Nucleus accumbens (tissue), 56 donors: ENCODE measurements at regions not wholly inside any gene's neighbourhood (a gene's known extent, or its start where the extent isn't known, plus 50 kb on each side); places are given as distances from the start of the nearest gene placed in this dataset.
"Not testable (repeated sequence)": the region's sequence is repeated elsewhere in the genome, so short reads cannot be mapped to it uniquely, and the experiment has no call there.

Source experiments
- DNase-seq, 56 donors: peaks; one replicate each; lab custom pipeline; 2025; lab: John Stamatoyannopoulos, UW

DNA sequence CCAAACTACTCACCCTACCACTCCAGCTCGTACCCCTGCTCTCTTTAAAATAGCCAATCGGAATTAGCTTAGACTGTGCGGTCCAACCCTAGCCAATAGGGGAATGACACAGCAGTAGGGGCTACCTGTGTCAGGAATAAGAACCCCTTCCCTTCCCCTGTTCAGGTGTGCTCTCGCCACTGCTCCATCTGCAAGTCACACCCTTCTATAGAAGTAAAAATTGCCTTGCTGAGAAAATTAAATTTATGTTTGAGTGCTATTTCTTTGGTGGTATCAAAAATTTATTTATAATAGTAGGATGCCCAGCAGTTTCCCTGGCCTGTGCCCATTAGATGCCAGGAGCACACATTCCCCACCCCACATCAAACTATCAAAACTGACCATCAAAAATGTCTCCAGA, 304.7 kb upstream of the CDYL start:
- not testable (repeated sequence) for DNase-seq

DNA sequence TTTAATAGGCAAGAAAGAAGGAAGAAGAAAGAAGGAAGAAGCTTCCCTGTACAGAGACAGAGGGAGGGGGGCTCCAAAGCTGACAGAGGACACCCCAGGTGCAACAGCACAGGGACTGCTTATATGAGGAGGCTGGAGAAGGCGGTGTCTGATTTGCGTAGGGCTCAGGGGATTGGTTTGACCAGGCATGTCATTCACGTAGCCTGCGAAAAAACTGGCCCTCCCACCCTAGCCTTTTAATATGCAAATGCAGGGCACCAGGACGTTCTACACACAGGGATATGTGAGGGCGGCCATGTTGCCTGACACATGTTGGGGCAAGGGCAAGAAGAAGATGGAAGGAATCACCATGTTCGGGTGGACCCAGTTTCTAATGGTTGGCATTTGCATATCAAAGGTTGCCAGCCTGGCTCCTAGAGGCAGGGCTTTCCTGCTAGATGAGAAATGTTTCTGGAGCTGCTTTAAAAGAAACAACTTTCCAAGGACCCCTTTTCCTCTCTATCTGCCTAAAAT, 305.4 kb upstream of the CDYL start:
- no peak for DNase-seq

DNA sequence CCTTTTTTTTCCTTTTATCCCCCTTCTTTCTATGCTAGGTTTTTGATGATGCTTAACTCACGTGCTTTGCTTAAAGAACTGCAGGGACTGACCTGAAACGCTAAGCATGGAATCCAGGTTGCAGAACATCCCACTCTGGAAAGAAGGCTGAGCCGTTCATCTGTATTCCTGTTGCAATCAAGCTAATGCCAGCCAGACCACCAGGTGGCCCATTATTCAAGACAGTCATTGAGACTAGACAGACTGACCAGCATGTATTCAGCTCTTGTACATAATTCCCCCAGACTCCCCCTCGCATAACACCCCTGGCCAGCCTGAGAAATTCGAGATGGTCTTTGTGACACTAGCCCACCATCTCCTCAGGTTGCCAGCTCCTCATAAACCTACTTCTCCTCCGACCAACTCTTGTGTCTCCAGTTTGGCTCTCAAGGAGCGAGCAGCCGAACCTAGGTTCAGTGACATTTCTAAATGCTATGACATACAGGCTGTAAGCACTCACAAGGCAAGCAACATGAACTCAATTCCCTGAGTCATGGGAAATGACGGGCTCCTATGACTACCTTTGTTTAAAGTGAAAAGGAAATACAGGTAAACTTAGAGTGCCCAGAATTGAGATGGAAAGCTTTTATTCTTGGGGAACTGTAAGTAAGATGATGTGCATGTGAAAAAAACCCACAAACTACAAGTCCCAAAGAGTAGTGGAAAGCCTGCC, 309.3 kb upstream of the CDYL start:
- peak in 1 of 56 donors; percentile 14 for DNase-seq

DNA sequence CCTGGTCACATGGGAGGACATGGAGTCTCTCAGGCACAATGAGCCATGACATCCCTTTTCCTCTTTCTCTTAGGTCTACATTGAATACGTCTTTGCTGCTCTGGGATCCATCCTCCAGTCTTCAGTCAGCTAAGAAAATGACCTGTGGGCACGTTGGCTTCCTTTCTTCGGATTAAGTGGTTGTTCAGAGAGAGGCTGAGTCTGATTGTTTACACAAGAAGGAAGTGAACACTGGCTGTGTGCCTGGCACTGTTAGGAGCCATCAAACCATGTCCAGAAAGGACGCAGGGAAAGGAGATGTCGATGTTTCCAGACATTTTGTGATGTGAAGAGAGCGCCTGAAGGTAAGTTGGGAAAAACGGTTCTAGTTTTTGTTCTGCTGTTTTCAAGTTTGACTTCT, 309.9 kb upstream of the CDYL start:
- DNase-seq, result peak in 1 of 56 donors; percentile 3

DNA sequence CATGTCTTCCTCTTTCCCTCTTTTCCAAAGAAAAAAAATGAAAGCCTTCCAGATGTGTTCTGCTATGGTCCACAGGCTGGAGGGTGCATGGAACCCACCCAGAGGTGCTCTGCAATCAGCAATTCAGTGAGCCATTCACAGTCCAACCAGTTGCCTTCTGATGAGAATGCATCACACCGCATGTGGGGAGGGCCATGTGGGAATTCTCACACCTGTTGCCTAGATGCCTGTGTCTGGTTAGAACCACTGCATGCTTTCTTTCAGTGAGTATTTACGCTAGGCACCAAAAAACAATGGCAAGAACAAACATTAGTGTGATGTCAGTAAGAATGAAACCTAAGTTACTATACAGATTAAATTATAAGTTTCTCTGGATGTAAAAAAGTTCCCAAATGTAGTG, 311.6 kb upstream of the CDYL start:
- DNase-seq, result no peak

DNA sequence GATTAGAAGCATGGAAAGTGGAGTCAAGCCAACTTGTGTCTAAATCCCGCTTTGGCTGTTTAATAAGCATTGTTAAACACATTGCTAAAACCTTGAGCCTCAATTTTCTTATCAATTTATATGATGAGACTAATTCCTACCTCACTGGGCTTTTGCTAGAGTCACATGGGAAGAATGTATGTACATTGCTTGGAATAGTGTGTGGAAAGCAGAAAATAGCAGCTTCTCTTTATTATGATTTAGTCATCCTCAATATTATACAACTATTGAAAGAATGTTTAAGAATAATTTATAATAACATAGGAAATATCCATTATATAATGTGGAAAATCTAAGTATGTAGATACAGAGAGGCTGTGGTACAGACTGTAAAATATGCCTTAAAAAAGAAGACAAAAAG, 313.0 kb upstream of the CDYL start:
- no peak for DNase-seq

DNA sequence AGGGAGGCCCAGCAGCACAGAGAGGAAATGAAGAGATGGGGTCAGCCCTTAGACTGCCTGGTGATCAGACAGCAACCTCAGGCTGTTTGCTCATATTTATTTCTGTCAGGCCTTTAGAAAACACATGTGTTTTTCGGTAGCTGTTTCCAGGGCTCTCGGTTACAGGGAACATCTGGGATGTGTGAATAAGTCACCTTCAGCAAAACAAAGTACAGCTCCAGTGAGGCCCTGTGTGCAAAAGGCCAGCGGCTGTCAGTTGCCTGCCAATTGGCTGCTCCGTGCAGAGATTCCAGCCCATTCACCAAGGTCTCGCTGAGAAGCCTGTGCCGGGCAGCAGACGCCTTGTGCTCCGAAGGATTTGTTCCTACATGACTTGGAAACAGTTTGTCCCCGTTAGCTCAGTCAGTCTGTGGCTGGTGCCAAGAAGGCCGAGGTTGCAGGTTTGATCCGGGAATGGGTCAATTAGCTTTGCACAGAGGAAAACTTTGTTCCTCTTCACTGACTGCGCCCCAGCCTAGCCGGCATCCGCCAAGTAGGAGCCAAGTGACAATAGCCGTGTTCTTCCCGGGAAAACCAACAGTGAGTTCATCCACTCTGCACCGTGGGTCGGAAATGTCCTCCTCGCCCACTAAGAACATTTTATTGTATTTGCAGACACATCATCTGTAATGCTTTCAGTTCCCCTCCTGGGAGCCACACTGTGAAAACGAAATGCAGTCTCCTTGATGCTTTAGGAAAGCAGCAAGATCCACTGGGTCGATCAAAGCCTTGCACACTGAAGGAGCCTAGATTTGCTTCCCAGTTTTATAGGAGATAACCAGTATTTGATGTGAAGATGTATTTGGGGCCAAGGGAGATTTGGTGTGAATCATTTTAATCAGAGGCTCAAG, 315.4 kb upstream of the CDYL start:
- peak in 54 of 56 donors; percentile 13 to 84 (median 63) for DNase-seq

DNA sequence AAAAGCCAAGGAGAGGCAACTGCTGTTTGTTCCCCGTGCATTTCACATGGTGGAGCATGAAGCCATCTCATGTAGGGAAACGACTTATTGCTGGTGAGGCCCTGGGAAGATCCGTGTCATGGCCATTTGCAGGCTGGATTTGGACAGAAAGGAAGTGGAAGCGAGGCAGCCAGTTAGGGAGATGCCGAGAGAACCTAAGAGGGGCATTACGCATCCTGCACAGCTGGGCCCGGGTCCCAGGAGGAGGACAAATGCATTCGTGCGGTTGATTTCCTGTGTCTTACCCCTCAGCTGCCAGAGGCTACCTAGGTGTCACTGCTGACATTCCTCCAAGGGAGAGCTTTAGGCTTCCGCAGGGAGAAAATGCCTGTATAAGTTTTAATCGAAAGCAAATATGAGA, 316.2 kb upstream of the CDYL start:
- DNase-seq, result no peak

DNA sequence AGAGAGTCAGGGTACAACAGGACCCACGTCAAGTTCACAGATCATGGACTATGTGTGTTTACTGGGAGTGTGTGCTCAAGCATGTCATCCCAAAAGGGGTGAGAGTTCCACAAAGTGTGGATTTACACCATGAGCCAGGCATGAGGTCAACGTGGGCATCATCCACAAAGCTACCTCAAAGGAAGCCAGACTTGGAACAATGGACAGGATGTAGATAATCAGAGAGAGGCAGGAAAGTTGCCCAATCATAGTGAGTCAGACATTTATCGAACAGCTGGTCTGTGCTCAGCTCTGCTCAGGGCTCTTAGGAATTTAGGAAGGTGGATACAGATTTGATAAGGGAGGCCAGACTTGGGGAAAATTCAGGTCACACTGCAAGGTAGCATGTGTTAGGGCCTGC, 317.2 kb upstream of the CDYL start:
- no peak for DNase-seq

DNA sequence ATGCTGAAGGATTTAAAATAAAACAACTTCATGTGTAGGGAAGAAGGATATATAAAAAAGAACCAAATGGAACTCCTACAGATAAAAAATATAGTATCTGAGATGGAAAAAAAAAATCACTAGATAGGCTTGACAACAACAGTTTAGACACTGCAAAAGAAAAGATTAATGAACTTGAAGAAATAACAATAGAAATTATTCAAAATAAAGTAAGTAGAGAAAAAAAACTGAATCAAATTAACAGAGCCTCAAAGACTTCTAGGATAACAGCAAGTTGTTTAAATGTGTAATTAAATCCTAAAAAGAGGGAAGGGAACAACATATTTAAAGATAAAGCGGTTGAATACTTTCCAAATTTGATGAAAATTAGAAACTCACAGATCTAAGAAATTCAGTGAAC, 316.3 kb upstream of the ECI2 start:
- no peak for DNase-seq

DNA sequence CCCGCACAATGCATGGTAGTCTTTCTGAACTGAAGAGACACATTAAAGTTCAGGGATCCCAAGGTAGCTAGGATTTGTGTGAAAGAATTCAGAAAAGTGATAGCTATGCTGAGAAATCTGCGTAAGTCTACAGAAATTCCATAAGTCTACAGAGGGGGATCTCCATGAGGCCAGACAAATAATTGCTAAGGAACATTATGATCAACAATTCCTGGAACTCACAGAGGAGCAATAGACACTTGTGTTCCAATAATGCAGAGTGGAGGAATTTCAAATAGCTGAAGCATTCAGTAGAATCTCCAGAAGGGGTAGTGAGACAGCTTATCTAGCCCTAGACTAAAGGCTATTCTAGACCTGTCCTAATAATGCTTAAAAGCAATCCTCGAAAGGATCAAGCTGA, 315.7 kb upstream of the ECI2 start:
- no peak for DNase-seq

DNA sequence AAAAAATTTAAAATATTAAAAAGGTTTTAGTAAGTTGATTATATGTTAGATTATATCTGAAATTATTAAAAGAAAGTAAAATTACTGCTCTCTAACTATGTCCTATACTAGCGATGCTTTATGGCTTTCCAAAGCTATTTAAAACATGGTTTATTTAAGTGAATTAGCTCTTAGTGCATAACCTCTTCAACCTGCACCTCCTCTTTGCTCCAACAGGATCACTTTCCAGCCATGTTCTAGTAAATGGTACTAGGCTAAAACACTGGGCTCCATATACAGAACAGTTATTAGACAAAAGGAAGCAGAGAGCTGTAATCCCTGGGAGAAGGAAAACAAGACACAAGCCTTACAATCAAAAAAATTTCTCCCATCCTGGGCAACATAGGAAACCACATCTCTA, 314.9 kb upstream of the ECI2 start:
- no peak for DNase-seq

DNA sequence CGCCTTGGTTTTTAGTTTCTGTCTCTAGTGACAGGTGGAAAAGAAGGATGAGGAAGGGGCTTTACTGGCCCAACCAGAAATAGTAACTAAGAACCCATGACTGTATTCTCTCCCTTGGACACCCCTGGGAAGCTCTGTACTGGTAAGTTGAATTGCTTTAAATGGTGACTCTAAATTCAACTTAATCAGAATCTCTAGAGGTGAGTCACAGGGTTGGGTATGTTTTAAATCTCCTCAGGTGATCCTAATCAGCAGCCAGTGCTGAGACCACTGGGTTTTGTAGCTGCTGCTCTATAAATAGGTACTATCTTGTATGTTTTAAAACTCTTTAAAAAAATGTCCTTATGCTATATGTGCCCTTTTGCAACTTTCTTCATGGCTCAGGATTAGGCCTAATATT, 314.0 kb upstream of the ECI2 start:
- DNase-seq, result no peak

DNA sequence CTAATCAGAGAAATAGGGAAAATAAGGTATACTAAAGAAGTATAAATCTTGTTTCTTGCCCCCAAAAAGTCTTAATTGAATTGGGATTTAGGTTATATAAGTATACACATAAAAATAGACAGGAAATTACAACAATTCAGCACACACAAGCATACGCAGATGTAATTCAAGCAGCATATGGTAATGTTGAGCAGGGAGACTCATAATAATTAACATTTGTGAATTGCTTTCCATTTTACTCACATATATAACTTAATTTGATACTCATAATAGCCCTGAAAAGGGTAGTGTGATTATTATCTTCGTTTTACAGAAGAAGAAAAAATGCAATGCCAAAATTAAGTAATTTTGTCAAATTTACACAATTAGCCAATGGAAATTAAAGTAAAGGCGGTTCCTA, 313.5 kb upstream of the ECI2 start:
- no peak for DNase-seq

DNA sequence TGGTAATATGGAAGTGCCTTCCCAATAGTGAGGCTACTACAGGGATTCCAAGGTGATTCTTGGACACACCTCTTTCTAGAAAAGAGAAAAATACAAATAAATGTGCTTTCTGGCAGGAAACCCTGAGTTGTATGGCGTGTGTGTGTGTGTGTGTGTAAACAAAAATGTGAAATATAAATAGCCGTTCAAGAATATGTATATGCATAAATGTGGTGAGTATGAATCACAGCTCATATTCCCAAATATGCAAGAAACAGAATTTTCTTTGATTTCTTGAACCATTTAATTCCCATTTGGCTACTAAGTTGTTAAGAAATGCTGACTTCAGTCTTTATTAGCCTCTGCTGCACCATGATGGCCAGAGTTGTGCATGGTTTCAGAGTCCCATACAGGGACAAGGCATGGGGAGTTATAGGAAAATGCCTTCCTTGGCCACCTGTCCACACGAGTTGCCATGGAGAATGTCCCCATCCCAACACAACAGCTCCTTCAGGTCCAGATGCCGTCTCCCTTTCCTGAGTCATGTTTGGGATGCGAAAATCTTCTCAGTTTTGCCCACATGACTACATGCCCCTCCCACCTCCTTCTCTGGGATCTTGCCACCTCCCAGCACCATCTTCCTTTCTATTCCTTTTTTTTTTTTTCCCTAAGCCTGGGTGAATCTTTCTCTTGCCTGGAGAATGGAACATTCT, 312.4 kb upstream of the ECI2 start:
- no peak for DNase-seq

DNA sequence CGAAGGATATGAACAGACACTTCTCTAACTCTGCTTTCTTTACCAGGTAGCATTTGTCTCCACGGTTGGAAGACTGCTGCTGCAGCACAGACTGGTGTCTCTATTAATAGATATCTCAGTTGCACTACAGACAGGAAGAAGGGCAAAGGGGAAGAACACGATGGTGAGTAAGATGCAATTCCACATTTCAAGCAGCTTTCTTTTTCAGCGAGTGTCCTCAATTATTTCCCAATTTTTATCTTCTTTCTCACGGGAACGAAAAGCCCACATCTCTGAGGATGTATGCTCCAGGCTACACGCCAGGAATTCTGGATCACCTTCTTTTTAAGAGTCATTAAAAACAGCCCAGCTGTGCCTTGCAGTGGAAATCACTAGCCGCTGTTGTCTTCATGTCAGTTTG, 311.6 kb upstream of the ECI2 start:
- peak in 1 of 56 donors; percentile 2 for DNase-seq

DNA sequence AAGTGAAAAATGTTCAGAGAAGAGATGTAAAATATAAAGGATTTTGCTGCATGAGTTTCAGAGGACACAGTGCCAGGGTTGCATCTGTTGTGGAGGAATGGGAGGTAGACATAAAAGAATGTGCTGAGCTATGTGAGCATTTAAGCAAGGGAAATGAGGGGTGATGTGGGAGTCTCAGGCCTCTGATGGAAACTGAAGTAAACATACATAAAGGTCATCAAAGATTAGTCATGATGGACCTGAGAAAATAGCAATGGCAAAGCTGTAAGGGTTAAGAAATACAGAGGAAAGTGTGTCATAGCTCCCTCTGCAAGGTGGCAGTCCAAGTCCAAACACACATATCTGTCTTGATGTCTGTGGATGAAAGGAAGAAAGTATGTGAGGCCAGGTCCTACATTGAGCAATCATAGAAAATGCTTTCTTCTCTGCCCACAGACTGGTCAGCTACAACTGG, 306.6 kb upstream of the ECI2 start:
- no peak for DNase-seq

DNA sequence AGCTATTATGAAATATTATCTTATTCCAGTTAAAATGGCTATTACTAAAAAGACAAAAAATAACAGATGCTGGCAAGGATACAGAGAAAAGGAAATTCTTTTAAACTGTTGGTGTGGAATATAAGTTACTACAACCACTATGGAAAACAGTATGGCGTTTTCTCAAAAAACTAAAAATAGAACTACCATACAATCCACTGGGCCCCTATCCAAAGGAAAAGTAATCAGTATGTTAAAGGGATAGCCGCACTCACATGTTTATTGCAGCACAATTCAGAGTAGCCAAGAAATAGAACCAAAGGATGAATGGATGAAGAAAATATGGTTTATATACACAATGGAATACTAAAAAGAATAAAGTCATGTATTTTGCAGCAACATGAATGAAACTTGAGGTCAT, 303.8 kb upstream of the ECI2 start:
- DNase-seq, result no peak

DNA sequence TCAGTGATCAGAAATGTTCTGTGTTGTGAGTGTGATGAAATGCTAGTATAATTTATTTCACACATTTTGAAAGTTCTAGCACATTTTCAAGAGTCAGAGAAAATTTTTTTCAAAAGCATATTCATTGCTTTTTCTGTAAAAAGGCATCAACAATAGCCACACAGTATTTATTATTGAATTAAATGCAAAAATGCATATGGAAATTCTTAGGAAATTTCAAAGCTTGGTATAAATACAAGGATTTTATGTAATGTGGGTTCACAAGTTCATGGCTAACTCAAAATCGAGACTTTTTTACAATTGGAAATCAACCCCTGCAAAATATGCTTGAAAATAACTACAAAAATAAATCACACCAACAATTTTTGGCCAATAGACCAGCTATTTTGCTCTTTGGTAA, 302.0 kb upstream of the ECI2 start:
- no peak for DNase-seq

DNA sequence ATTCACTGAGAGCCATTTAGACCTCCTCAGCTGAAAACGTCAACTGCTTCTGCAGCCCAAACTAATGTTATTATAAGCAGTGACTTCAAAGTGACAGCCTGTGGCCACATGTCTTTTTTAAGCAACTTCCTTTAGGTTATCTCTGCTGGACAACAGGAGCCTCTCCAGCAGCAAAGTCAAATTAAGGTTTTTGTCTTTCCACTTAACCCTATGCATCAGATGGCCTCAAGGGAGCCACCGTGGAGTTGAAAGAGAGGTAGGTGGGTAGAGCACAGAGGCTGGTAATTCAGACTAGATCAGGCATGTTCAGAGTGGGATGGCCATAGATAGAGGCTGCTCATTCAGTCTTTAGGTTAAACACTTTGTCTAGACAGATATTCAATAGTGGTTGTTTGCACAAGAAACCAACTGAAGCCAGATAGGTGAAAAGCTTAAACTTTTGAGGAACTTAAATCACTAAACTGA, 300.6 kb upstream of the ECI2 start:
- no peak for DNase-seq

DNA sequence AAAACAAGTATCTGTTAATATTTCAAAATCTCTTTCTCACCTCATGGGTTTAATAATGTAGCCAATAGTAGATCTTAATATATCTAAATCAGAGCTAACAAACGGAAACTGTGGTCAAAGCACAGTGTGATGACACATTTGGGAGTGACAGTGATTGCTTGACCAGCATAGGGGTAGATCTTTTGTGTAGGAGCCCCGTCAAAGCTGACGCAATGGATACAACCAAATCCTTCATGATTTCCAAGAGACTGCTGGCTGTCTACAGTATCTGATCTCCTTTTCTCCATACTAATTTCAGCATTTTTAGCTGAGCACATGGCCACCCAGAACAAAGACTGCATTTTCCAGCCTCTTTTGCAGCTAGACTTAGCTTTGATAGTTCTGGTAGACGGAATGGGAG, 299.3 kb upstream of the ECI2 start:
- no peak for DNase-seq
